ENCODE measurements at regions not wholly inside any gene's neighbourhood (a gene's known extent, or its start where the extent isn't known, plus 50 kb on each side); places are given as distances from the start of the nearest gene placed in this dataset.
"Not testable (repeated sequence)": the region's sequence is repeated elsewhere in the genome, so short reads cannot be mapped to it uniquely, and the experiment has no call there.

DNA sequence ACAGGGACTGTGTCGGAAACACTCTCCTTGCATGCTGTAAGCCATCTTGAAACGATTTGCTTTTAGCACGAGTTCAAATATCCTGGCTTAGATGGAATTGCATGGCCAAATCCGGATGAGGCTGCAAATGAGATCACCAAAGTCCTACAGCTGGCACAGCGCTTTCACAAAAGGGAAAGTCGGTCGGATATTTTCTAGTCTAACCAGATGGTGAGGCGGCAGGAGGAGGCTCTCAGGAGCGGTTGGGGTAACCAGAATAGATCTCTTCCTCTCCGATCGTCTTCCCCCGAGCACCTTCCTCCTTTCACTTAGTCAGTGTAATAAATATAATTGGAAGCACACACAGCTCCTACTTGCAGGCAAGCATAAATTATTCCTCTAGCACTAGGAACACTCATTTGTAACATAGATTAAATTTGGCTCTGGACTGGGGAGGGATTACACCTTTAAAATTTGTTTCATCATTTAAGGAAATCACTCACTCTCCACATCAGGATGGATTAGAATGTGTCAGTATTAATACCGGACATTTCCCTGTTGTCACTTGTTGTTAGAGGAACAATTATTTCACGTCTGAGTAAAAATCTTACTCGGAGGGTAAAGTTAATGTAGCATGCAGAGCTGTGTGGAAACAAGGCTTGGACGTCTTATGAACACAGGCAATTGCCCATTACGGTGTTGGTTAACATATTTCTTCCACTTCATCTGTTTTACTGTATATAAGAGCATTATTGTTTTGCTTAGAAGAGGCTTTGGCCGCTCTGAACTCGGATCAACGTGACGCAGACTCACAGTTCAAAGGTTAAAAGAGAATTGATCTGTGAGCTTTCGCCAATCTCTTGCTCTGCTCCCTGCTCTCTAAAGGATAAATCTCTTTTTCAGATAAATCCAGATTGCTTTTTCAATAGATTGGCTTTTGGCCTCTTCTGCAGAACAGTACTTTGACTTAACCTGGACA is 857.9 kb downstream of the TYW1 start:
- DNase-seq, result peak; percentile 50

DNA sequence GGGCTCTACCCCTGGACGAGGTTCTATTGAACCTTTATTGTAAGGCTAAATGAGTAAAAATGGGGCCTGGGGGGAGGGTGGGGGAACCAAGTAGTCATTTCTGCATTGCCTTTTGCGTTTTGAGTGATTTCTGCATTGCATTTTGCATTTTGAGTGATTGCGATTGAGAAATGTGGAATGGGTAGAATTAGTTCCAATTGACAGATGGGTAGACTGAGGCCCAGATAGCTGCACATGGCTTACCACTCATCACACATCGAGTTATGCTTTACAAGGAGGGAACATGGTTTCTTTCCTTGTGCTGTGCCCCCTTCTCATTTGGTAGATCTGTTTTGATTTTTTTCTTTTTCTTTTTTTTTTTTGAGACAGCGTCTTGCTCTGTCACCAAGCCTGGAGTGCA is 858.7 kb downstream of the TYW1 start:
- no peak for DNase-seq

DNA sequence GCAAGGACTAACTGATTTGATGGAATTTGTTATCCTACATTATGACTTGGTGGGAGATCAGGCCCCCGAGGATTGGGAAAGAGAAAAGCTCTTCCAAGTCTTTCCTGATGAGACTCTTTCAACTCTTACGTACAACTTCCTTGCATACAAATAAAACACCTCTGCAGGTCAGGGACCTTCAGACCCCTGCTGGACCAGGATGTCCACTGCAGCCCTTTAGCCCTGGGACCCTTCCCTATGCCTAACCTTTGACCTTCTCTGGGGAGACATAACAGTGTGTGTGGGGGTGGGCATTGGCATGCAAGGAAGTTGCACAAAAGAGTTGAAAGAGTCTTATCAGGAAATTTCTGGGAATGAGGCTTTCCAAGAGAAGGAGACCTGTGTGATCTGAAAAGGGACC is 859.4 kb downstream of the TYW1 start:
- no peak for DNase-seq

DNA sequence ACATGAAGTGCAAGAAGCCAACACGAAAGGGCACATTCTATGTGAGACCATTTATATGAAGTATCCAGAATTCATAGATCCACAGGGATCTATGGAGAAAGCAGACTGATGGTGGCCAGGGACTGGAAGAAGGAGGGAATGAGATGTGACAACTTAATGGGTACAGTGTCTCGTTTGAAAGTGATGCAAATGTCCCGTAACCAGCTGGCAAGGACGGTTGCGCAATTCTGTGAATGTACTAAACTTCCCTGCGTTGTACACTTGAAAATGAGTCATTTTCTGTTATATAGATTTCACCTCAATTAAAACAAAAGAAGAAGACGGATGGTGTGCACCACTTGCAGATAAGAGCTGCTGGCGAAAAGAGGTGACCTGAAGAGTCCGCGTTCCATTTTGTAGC is 861.1 kb downstream of the TYW1 start:
- no peak for DNase-seq

DNA sequence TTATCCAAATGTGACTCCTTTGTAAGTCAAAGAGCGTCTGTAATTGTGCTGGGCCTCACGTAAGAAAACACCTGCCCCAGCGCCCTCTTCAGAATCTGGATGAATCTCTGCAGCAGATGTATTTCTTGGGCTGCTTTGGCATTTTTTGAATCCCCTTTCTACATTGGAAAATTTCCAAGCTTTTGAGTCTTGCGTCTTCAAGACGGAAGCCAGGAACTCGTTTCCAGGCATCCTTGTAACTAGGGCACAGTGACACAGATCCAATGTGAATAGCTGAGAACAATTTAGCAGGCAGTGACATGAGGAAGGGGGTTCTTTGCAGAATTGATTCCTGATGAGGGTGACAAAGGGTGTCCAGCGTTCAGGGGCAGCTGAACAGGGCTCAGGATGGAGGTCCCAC is 862.3 kb downstream of the TYW1 start:
- no peak for DNase-seq

DNA sequence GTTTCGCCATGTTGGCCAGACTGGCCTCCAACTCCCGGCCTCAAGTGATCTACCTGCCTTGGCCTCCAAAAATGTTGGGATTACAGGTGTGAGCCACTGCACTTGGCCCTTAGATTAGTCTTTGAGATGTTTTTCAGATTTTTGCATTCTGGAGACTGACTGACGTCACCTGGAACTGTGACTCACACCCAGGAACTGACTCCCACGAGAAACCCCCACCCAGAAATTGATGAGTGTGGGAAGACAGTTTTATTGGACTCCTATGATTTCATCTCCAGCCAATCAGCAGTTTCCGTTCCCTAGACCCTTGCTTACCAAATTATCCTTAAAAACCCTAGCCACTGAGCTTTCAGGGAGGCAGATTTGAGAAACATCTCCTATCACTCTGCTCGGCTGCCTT is 867.3 kb downstream of the TYW1 start:
- no peak for DNase-seq

DNA sequence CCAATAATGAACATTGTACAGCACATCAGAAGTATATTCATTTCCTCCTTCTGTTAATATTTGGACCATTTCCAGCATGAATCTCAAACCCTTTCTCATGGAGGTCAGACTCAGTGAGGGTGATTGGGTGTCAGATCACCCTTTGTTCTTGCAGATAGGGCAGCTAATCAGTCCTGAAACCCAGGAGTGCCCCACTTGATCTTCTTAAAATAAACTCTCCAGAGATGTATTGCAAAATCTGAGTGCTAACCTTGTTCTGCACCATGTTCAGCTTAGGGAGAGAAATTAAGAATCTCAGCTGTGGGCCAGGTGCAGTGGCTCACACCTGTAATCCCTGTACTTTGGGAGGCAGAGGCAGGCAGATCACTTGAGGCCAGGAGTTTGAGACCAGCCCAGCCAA is 869.4 kb downstream of the TYW1 start:
- no peak for DNase-seq

DNA sequence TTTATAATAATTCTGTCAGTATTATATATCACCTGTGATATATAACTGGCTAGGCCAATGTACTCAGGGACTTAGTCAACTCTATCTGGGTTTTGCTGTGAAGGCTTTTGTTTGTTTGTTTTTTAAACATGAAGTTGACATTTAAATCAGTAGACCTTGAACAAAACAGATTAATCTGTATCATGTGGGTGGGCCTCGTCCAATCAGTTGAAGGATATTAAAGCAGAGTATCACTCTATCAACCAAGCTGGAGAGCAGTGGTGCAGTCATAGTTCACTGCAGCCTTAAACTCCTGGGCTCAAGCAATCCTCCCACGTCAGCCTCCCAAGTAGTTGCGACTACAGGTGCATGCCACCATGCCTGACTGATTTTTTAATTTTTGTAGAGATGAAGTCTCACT is 870.2 kb downstream of the TYW1 start:
- DNase-seq, result no peak

DNA sequence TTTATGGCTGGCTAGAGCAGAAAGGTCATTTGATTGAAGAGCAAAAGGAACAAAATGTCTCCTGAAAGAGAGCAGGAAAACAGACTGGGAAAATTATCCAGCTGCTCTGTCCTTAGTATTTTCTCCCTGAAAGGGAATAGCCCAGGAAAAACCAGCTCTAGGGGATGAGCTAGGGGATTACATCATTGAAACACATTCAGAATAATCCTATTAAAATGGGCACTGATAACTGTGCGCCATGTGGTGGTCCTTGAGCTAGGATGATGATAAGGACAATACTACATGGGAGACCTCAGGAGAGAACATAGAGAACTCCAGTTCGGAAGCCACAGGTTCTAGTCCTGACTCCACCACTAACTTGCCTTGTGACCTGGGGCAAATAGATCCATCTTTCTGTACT is 873.8 kb downstream of the TYW1 start:
- DNase-seq, result no peak

DNA sequence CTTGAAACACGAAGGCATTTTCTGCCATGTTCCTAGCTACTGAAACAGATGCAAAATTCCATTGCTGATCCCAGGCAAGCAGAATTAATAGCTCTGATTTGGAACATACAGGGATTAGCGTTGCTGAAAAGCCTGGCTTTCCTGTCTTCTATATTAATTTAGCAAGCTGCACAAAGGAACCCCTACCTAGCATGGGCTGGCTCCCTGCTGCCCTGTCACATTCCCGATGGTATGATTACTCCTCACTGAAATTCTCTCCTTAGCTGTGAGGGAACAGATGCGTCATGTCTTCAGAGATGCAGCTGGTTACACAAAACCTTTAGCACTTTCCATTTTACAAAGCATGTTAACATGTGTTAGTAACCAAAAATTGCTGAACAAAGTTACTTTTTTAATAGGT is 878.9 kb downstream of the TYW1 start:
- DNase-seq, result no peak

DNA sequence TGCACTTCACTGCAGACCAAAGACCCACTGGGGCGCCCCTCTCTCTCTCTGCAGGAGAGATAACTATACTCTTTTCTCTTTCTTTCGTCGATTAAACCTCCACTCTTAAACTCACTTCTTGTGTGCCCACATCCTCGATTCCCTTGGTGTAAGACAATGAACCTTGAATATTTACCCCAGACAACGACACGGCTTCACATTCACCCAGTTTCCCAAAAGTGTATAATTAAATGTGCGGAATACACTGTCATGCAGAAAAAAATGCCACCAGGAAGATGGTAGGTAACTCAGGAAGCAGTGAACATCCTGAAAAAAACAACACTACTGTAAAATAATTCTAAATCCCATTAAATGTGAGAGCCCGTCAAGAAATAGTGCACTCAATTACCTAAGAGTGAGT is 882.2 kb downstream of the TYW1 start:
- DNase-seq, result no peak

DNA sequence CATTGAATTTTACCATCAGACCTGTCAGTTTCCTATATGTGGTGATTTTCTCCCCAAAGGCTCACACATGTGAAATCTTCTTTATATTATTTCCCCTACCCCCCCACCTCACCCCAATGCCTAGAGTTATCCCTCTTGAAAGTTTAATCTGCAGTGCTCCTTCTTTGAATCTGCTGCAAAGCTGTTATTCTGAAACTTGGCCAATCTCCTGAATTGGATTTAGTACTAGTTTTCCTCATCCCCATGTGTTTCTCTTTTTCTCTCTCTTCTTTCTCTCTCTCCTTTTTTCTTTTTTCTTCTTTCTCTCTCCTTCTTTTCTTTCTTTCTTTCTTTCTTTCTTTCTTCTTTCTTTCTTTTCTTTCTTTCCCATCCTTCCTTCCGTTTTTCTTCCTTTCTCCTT is 886.2 kb downstream of the TYW1 start:
- no peak for DNase-seq

DNA sequence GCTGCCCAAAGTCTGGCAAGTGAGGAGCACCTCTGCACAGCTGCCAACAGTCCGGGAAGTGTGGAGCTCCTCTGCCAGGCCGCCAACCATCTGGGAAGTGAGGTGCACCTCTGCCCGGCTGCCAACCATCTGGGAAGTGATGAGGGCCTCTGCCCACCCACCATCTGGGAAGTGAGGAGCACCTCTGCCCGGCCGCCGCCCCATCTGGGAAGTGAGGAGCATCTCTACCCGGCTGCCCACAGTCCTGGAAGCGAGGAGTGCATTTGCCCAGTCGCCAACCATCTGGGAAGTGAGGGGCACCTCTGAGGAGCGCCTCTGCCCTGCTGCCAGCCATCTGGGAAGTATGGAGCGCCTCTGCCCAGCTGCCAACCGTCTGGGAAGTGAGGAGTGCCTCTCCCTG is 893.7 kb downstream of the TYW1 start:
- no peak for DNase-seq

DNA sequence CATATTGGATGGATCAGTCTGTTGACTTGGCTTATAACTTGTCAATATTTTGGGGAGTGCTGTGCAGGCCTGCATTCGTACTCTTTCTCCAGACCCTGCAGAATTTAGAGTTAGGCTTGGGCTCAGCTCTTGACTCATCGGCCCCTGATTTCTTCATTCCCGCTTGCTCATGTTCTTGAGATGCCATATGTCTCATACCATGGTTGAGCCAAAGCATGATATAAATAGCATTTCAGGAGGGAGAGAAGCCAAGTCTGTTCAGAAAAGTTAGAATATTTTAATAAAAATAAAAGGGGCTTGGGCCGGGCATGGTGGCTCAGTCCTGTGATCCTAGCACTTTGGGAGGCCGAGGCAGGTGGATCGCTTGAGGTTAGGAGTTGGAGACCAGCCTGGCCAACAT is 898.1 kb downstream of the TYW1 start:
- DNase-seq, result no peak

DNA sequence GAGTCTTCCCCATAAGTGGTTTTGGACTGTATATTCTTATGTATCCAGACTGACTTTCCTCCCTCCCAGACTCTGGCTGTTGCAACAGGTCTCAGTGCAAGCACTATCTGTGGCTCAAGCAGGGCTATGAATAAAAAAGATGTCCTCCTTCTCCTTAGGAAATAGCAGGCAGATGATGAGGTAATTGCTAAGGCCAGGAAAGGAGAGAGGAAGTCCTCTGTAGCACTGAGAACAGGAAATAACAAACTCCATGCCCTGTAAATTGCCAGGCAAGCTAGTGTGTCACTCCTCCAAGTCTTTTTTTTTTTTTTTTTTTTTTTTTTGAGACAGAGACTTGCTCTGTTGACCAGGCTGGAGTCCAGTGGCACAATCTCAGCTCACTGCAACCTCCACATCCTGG is 900.1 kb downstream of the TYW1 start:
- no peak for DNase-seq

DNA sequence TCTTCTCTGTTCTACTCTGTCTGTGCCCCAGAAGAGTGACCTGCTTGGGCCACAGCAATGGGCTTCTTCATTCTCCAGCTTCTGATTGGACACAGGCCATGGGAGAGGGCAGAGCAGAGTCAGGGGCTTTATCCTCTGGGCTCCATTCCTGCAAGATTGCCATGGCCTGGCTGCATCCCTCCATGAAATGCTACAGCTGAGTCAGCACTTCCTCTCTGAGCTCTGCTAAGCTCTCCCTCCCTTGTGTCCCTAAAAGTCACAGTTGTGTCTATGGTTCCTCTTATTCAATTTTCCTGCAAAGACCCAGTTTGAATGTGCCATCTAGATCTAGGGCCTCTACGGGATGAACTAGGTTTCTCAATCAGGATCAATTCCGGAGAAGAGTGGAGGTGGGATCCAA is 903.8 kb downstream of the TYW1 start:
- DNase-seq, result no peak

DNA sequence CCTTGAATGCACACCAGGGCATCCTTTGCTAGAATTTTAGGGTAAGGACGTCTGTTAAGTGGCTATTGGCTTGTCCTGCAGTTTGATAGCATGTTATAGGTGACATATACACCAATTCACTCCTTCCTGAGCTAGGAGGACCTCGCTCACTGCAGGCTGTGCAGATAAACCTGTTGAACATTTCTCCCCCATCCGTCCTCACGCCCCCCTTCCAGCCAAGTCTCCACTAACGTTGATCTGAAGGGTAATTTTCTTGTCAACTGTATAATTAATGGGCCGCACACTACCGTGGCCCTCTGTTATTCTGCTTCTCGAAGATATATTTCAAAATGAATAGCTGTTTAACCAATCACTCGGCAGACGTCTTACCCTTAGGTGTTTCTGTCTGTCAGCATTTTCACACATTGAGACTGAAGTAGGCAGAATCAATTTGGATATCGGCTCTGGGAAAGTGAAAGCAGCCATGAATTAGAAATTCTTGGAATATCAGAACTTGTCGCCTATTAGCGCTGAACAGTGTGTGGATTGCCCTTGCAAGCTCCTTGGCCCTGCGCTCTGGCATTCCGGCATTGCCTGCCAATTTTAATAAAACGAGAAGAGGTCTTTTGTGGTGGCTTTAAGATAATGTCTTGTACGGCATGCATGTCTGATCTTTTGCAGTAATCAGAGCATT is 905.3 kb downstream of the TYW1 start:
- no peak for DNase-seq

DNA sequence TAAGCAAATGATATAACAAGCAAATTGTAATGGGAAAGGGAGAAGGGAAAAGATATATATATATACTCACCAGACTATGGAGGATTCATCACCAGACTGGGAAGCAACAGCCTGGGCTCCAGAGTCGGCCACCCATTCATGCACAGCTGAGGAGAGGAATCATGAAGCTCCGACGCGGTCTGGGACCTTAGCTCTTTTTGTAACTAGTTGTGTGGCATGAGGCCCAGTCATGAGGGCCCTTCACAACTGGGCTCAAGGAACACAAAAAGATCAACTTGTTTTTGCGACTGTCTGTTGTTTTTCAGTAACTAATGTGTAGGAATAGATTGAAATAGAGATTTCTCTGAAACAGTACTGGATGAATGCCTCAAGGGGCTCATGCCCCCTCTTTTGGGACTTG is 911.2 kb downstream of the TYW1 start:
- DNase-seq, result no peak

DNA sequence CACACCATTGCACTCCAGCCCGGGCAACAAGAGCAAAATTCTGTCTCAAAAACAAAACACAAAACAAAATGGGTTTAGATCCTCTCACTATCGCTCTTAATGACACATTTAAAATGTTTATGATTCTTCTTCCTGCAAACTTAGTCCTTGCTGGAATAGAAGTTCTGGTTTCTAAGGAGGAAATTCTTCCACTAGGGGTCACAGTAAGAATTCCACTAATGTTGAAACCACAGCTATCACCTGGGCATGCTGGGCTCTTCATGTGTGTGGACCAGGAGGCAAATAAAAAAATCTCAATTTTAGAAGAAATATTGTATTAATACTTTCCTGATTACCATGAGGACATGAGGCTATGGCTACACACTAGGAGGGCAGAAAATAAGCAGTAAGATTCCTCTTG is 915.8 kb downstream of the TYW1 start:
- no peak for DNase-seq

DNA sequence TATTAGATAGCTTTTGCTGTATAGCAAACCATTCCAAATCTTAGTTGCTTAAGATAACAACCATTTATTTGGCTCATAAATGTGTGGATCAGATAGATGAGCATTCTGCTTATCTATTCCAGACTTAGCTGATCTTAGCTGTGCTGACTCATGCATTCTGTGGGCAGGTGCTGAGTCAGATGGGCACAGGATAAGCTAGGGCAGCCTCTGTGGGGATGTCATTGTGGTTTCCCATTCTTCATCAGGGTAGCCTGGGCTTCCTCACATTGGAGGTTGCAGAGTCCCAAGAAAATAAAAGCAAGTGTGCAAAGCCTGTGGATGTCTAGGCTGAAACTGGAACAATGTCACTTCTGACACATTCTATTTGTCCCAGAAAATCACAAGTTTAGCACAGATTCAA is 917.0 kb downstream of the TYW1 start:
- DNase-seq, result no peak

DNA sequence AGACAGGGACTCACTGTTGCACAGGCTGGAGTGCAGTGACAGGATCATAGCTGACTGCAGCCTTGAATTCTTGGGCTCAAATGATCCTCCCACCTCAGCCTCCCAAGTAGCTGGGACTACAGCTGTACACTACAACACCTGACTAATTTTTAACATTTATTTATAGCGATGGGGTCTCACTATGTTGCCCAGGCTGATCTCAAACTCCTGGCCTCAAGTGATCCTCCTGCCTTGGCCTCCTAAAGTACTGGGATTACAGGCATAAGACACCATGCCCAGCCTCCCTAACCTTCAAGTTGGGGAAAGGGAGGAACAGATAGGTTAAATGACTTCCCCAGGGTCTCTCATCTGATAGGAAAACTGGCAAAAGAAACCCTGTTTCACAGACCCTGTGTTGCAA is 919.5 kb downstream of the TYW1 start:
- not testable (repeated sequence) for DNase-seq

DNA sequence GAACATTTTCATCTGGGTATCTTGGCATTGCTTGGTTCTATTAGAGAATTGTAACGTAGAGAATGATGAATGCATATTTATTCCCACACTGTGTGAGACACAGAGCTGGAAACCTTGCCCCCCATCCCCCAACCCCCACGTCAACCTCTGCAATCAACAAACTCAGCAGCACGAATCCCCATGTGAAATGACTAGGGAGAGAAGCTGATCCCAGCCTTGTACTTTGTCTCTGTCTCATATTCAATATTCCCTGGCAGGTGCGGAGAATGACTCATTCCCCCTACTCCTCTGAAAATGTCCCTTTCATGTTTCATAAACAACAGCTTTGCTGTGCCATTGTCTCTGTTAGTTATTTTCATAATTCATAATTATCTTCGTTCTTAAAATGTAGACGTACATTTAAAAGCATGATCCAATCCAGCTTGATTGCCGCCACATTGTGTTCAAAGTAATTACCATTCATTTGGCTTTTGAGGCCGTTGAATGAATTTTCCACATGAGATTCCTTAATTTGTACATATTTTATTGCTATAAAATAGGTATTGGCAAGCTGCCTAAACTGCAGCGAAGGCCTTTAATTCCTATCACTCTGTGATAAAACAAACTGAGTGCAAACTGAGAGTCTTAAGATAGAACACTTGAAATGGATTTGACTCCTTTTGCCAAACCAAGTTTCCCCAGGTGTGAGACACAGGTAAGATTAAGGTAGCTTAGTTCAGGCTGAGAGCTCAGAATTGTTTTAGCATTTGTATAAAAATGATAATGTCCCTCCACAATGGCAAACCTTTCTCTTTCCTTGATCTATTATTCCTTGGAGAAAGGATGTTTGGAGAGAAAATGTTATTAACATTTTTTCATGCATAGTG is 920.2 kb downstream of the TYW1 start:
- no peak for DNase-seq

DNA sequence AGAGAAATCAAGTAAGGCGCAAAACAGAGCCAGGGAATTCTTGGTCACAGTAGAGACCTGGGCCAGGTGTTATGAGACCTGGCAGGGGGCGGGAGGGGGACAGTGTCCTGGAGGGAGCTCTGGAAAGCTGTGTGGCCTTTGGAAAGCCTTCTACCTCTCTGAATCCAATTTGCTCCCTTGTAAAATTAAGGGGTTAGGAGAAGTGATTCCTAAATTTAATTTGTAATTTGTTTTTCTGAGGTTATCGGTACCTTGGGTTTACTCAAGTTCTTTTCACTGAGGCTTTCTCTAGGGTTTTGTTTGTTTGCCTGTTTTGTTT is 920.8 kb downstream of the TYW1 start:
- no peak for DNase-seq

DNA sequence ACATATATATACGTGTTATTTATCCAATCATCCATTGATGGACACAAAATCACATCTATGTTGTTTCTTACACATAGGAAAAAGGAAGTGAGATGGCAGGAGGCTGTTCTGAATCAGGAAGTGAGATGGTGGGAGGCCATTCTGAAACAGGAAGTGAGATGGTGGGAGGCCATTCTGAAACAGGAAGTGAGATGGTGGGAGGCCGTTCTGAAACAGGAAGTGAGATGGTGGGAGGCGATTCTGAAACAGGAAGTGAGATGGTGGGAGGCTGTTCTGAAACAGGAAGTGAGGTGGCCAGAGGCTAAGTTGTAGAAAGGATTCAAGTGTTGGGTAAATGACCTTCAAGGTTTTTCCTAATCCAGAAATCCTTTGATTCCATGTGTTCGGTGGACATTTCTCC is 921.5 kb downstream of the TYW1 start:
- no peak for DNase-seq

Data from right forelimb (tissue), 1 donor.